Osteoblast (primary cell): ENCODE measurements at regions not wholly inside any gene's neighbourhood (a gene's known extent, or its start where the extent isn't known, plus 50 kb on each side); places are given as distances from the start of the nearest gene placed in this dataset.

Source experiments
- DNase-seq: peaks from one replicate; pipeline ENCODE4 v3.0.0; 2011; ENCODE audit warnings: low spot score, mixed read lengths; ENCODE audit not compliant: insufficient read length; ENCODE audit errors: missing footprints
- H2AFZ ChIP-seq: 2 replicates; pipeline ENCODE4 v1.6.0; 2011; ENCODE audit warnings: mild to moderate bottlenecking, low read length
- H3K27ac ChIP-seq: 2 replicates; pipeline ENCODE4 v1.5.1; 2011; ENCODE audit warnings: mild to moderate bottlenecking, low read depth, low read length, moderate library complexity
- H3K27me3 ChIP-seq: 2 replicates; pipeline ENCODE4 v1.6.0; 2012; ENCODE audit warnings: mild to moderate bottlenecking, control low read depth, inconsistent platforms, low read length, moderate library complexity; ENCODE audit not compliant: insufficient read depth
- H3K36me3 ChIP-seq: 2 replicates; pipeline ENCODE4 v1.5.1; 2011; ENCODE audit warnings: mild to moderate bottlenecking, low read length, control low read depth, moderate library complexity; ENCODE audit not compliant: insufficient read depth
- H3K4me1 ChIP-seq: 2 replicates; pipeline ENCODE4 v1.5.1; 2011; ENCODE audit warnings: mild to moderate bottlenecking, low read length, control low read depth, moderate library complexity; ENCODE audit not compliant: insufficient read depth
- H3K4me2 ChIP-seq: 2 replicates; pipeline ENCODE4 v1.6.0; 2011; ENCODE audit warnings: mild to moderate bottlenecking, low read length; ENCODE audit not compliant: insufficient read depth
- H3K4me3 ChIP-seq: fragments of 200-600 bp; sonication (generic); 3 replicates; pipeline ENCODE4 v1.5.1; 2012; ENCODE audit warnings: mild to moderate bottlenecking, low read length, inconsistent platforms; ENCODE audit not compliant: insufficient read depth
- H3K79me2 ChIP-seq: 2 replicates; pipeline ENCODE4 v1.6.0; 2012; ENCODE audit warnings: mild to moderate bottlenecking, low read length, control low read depth, inconsistent platforms; ENCODE audit not compliant: insufficient read depth
- H3K9me3 ChIP-seq: 2 replicates; pipeline ENCODE4 v1.5.1; 2011; ENCODE audit warnings: low read depth, low read length, control low read depth
- H4K20me1 ChIP-seq: 2 replicates; pipeline ENCODE4 v1.6.0; 2012; ENCODE audit warnings: mild to moderate bottlenecking, low read length, control low read depth; ENCODE audit not compliant: insufficient read depth
- CTCF ChIP-seq: IDR thresholded peaks from 2 replicates; pipeline ENCODE4 v1.5.1; 2011; ENCODE audit warnings: mild to moderate bottlenecking, low read depth, low read length, moderate library complexity; ENCODE audit errors: extremely low read depth

GRCh38 chr10:130233035-130233360 is 96.8 kb downstream of the GLRX3 start:
- no peak for TF ChIP-seq CTCF
- H3K27me3 ChIP-seq: no peaks in the 10 kb centered on the region
- H3K79me2 ChIP-seq: no peaks in the 10 kb centered on the region
- no peaks in the 10 kb centered on the region for H4K20me1 ChIP-seq
- no peaks in the 10 kb centered on the region for H3K4me1 ChIP-seq
- H3K9me3 ChIP-seq: no peaks in the 10 kb centered on the region
- no peak overlapping the region for H2AFZ ChIP-seq
- H3K27ac ChIP-seq: no peak overlapping the region
- no peaks in the 10 kb centered on the region for H3K36me3 ChIP-seq
- H3K4me2 ChIP-seq: no peak overlapping the region
- no peak for DNase-seq
- H3K4me3 ChIP-seq: no peak overlapping the region

GRCh38 chr10:130233426-130233825 is 97.2 kb downstream of the GLRX3 start:
- H3K9me3 ChIP-seq: no peaks in the 10 kb centered on the region
- H3K4me3 ChIP-seq: no peak overlapping the region

GRCh38 chr10:130234171-130234965 is 98.2 kb downstream of the GLRX3 start:
- Histone ChIP-seq H2AFZ (no peak overlapping the region), H3K4me2 (no peak overlapping the region), H3K4me3 (no peak overlapping the region), H3K27ac (no peak overlapping the region), H3K27me3 (no peaks in the 10 kb centered on the region), H3K36me3 (no peaks in the 10 kb centered on the region), H3K79me2 (no peaks in the 10 kb centered on the region), H4K20me1 (no peaks in the 10 kb centered on the region), H3K9me3 (no peaks in the 10 kb centered on the region), H3K4me1 (no peaks in the 10 kb centered on the region)
- DNase-seq: no peak
- TF ChIP-seq CTCF: no peak

More at GRCh38 chr10:130233426-130233825, 97.2 kb downstream of the GLRX3 start:
- TF ChIP-seq CTCF: no peak
- no peak for DNase-seq
- no peak overlapping the region for H2AFZ ChIP-seq
- H3K4me1 ChIP-seq: no peaks in the 10 kb centered on the region
- H3K4me2 ChIP-seq: no peak overlapping the region
- H4K20me1 ChIP-seq: no peaks in the 10 kb centered on the region
- no peaks in the 10 kb centered on the region for H3K27me3 ChIP-seq
- no peak overlapping the region for H3K27ac ChIP-seq
- H3K36me3 ChIP-seq: no peaks in the 10 kb centered on the region
- H3K79me2 ChIP-seq: no peaks in the 10 kb centered on the region

- Histone ChIP-seq H3K4me3 (no peak overlapping the region), H4K20me1 (no peaks in the 10 kb centered on the region), H3K27me3 (no peaks in the 10 kb centered on the region), H3K9me3 (no peaks in the 10 kb centered on the region), H3K4me2 (no peak overlapping the region), H3K79me2 (no peaks in the 10 kb centered on the region), H3K4me1 (no peaks in the 10 kb centered on the region), H3K36me3 (no peaks in the 10 kb centered on the region), H3K27ac (no peak overlapping the region), H2AFZ (no peak overlapping the region)
- no peak for TF ChIP-seq CTCF
- no peak for DNase-seq
Observed at GRCh38 chr10:130236711-130237110, 100.5 kb downstream of the GLRX3 start.
